Fibroblast of peridontal ligament (primary cell): ENCODE measurements at regions not wholly inside any gene's neighbourhood (a gene's known extent, or its start where the extent isn't known, plus 50 kb on each side); places are given as distances from the start of the nearest gene placed in this dataset.
"Not testable (repeated sequence)": the region's sequence is repeated elsewhere in the genome, so short reads cannot be mapped to it uniquely, and the experiment has no call there.

Source experiments
- DNase-seq: peaks from one replicate; pipeline ENCODE4 v3.0.0-alpha.2; 2010; ENCODE audit errors: extremely low read depth

GRCh38 chr2:76697439-76697838, 824.7 kb downstream of the LRRTM4 start:
- DNase-seq = not testable (repeated sequence)

DNA sequence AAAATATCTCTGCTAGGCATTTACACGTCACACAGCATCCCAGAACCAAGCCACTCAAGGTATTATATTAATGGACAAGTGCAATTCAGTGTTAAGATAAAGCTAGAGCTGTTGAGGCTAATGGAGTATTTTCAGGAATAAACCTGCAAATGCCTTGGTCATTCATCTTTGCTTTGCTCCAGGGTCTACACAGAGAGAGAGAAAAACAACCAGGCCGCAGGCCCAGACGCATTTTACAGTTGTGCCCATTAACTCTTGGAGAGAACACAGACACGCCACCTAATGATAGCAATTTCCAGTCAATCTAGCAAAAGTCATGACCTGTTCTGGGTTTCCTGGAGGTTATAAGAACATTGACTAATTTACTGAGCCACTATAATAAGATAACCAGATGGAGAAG, 829.3 kb downstream of the LRRTM4 start:
- no peak for DNase-seq

- DNase-seq = no peak
Measured at GRCh38 chr2:76688732-76689131, 833.4 kb downstream of the LRRTM4 start.

DNA sequence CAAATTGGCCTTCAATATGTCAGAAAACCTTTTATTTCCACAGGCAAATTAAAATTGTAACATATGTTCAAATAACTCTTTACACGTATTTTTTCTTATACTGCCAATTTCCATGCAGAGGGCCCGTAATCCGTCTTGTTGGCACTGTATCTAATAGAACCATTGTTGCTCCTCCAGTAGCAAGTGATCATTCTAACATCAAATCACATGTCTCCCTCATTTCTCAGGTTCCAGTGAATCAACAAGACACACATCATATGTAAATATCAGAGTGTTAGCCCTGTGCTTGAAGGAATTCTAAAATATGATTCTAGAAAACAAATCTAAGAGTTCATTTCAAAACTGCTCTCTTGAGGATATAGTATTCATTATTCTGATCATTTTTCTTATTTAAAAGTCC, 834.3 kb downstream of the LRRTM4 start:
- DNase-seq = no peak

- no peak for DNase-seq
Measured at GRCh38 chr2:76684756-76685155, 837.4 kb downstream of the LRRTM4 start.

- DNase-seq = no peak
Measured at GRCh38 chr2:76679025-76679396, 843.2 kb downstream of the LRRTM4 start.

GRCh38 chr2:76678383-76679024, 843.7 kb downstream of the LRRTM4 start:
- no peak for DNase-seq

- DNase-seq = no peak
Measured at GRCh38 chr2:76675212-76675611, 847.0 kb downstream of the LRRTM4 start.

- no peak for DNase-seq
Measured at GRCh38 chr2:76672798-76673197, 849.4 kb downstream of the LRRTM4 start.

DNA sequence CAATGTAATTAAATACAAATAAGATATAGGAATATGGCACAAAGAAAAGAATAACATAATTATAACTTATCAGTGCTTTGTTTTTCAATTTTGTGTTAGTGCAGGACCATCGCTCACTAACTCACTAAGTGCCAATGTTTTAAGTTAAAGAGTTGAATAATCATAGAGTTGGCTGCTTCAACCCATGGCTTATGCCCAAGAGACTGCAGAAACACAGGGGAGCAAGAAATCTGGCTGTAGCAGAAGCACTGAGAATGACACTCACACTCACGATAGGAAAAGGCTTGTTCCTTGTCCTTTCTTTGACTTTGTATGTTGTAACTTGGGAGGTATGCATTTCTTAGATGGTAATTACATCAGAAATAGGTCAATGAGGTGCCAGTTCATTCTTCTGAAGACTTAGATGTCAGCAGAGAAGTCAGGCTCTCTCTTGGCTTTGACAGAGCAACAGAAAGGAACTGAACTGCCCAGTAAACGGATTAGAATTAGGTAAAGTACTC, 852.2 kb downstream of the LRRTM4 start:
- DNase-seq = no peak

- DNase-seq = no peak
Measured at GRCh38 chr2:76668279-76668678, 853.9 kb downstream of the LRRTM4 start.

DNA sequence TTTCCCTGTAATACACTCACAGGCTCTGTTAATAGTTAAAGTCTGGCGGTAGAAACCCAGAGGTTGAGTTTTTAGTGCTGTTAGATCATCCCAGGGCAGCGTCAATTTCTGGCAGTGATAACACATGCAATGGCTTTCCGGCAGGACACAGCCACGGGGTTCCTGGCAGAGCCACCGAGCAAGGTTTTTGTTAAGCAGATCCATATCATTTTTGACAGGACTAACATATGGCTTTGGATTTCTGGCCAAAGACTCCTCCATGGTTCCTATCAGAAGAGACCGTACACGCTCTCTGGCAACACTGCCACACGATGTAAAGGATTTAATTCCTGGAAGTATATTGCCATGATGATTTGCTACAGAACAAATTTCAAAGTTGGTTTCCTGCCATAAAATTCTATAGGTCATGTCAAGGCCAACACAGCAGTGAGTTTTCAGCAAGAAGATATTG, 854.3 kb downstream of the LRRTM4 start:
- no peak for DNase-seq

GRCh38 chr2:76642129-76642528, 880.0 kb downstream of the LRRTM4 start:
- no peak for DNase-seq

DNA sequence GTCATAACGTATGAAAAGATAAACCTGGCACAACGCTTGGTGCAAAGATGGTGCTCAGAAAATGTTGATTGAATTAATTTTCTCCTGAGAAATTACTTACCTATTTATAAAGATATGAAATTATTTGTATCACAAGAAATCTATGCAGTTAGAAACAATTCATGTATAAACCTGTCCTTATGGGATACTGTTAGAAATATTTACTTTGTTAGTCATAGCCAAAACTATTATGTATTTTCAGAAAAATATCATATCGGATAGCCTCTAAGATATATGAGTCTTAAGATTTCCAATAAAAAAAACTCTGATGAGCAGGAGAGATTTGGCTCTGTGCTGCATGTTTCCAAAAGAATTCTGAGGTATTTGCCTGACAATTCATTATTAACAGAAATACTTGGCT, 880.7 kb downstream of the LRRTM4 start:
- DNase-seq = no peak

- no peak for DNase-seq
Measured at GRCh38 chr2:76640905-76641304, 881.3 kb downstream of the LRRTM4 start.

DNA sequence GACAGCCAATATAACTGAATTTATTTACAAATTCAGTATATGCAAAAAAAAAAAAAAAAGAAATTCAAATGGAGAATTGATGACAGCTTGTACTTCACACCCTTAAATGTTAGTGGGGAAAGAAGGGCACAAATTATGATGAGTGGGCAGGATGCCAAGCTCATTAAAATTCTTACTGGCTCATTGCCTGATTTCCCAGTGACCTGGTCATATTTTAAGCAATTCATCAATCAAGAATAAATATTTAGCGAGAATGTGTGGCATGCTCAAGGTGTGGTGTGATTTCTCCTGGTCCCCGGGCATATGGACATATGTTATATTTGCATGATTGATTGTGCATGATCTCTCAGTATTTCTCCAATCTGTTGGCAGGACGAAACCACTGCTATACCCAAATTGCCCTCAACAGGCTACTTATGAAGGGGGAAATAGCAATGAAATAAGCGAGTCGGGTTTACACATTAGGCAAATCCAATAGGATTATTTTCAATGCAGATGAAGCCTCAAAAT, 883.0 kb downstream of the LRRTM4 start:
- DNase-seq = no peak

GRCh38 chr2:76633276-76633921, 888.8 kb downstream of the LRRTM4 start:
- no peak for DNase-seq

- DNase-seq = no peak
Measured at GRCh38 chr2:76625101-76625500, 897.1 kb downstream of the LRRTM4 start.

GRCh38 chr2:76613330-76613729, 902.6 kb upstream of the GCFC2 start:
- no peak for DNase-seq

GRCh38 chr2:76612764-76613163, 902.0 kb upstream of the GCFC2 start:
- no peak for DNase-seq

- no peak for DNase-seq
Measured at GRCh38 chr2:76610451-76610850, 899.7 kb upstream of the GCFC2 start.

DNA sequence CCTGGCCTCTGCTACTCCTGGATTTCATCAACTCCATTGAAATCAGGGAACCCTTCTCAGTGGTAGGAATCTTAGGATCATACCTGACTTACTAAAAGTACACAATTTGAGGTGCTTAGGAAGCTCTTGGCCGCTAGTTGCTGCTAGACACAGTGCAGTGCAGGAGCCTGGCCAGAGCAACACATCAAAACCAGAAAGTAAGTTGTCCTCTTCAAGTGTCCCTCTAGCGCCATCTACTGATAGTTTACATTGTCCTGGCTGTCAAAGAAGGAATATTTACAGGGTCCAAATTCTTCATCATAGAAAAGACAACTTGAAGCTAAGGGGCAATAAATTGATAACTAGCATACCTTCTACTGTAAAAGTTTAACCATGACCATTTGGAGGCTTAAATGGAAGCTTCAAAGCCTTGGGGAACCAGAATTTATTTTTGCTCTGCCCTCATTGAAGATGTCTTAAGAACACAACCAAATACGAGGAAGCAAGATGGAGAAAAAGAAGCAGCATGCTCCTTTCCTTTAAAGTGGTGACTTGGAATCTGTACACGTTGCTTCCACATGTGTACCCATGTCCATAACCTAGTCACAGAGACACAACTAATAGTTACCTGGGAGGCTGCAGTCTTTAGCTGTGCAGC, 889.1 kb upstream of the GCFC2 start:
- peak; percentile 0 for DNase-seq

GRCh38 chr2:76584474-76584873, 873.8 kb upstream of the GCFC2 start:
- no peak for DNase-seq
